ENCODE measurements at regions not wholly inside any gene's neighbourhood (a gene's known extent, or its start where the extent isn't known, plus 50 kb on each side); places are given as distances from the start of the nearest gene placed in this dataset.

GRCh38 chr18:30177056-30177455, 865.5 kb downstream of the DSC3 start:
- TF ChIP-seq CTCF (IDR thresholded peaks at IDR 0.05) (no peak), EZH2 (IDR thresholded peaks at IDR 0.05; ENCODE audit: borderline replicate concordance, insufficient read depth, low read depth, low read length, poor library complexity, severe bottlenecking) (no peak)

Data from B cell (primary cell).